Mesenchymal stem cell (in vitro differentiated cells and primary cell): ENCODE measurements at regions not wholly inside any gene's neighbourhood (a gene's known extent, or its start where the extent isn't known, plus 50 kb on each side); places are given as distances from the start of the nearest gene placed in this dataset.

Experiments
- DNase-seq: peaks from one replicate; pipeline ENCODE4 v3.0.0-alpha.2; 2013
- H2AFZ ChIP-seq: one replicate; pipeline ENCODE4 v1.6.1; 2013; ENCODE audit warnings: low read depth, mild to moderate bottlenecking, control low read depth, inconsistent platforms, low read length, moderate library complexity
- H2AK5ac ChIP-seq: 2 replicates; pipeline ENCODE4 v1.6.1; 2013; ENCODE audit warnings: low read length, moderate library complexity, mild to moderate bottlenecking, inconsistent platforms; ENCODE audit not compliant: severe bottlenecking
- H2BK120ac ChIP-seq: one replicate; pipeline ENCODE4 v1.6.1; 2013; ENCODE audit warnings: low read depth, mild to moderate bottlenecking, inconsistent platforms, low read length, moderate library complexity
- H2BK12ac ChIP-seq, 2 experiments: one replicate each; pipeline ENCODE4 v1.6.1; 2013; ENCODE audit warnings: inconsistent platforms in 2 of 2, low read length in 2 of 2, mild to moderate bottlenecking in 2 of 2, moderate library complexity in 2 of 2, control low read depth in 1 of 2
- H2BK15ac ChIP-seq: one replicate; pipeline ENCODE4 v1.6.1; 2013; ENCODE audit warnings: mild to moderate bottlenecking, low read depth, inconsistent platforms; ENCODE audit not compliant: poor library complexity, severe bottlenecking
- H2BK5ac ChIP-seq: 2 replicates; pipeline ENCODE4 v1.6.1; 2013; ENCODE audit warnings: low read depth, mild to moderate bottlenecking, low read length, control low read depth, inconsistent platforms; ENCODE audit not compliant: poor library complexity, severe bottlenecking
- H3K14ac ChIP-seq, 2 experiments: one replicate each; pipeline ENCODE4 v1.6.1; 2013; ENCODE audit warnings: inconsistent platforms in 2 of 2, low read length in 2 of 2, control low read depth in 1 of 2, mild to moderate bottlenecking in 1 of 2, moderate library complexity in 1 of 2
- H3K18ac ChIP-seq, 2 experiments: one replicate each; pipeline ENCODE4 v1.6.1; 2013; ENCODE audit warnings: inconsistent platforms in 2 of 2, low read length in 2 of 2, control low read depth in 1 of 2, low read depth in 1 of 2, mild to moderate bottlenecking in 1 of 2
- H3K23ac ChIP-seq, 2 experiments: one replicate each; pipeline ENCODE4 v1.6.1; 2013; ENCODE audit warnings: inconsistent platforms in 2 of 2, low read length in 2 of 2, mild to moderate bottlenecking in 2 of 2, moderate library complexity in 2 of 2, control low read depth in 1 of 2
- H3K27ac ChIP-seq: 2 replicates; pipeline ENCODE4 v1.5.1; 2013; ENCODE audit warnings: mild to moderate bottlenecking, moderate library complexity, low read length, control low read depth, inconsistent platforms; ENCODE audit not compliant: poor library complexity, severe bottlenecking
- H3K27me3 ChIP-seq, 2 experiments: 2 replicates each; pipeline versions ENCODE4 v1.6.1 to v1.7.0; 2013; ENCODE audit warnings: low read length in 2 of 2, mild to moderate bottlenecking in 2 of 2, moderate library complexity in 2 of 2, control low read depth in 1 of 2, inconsistent platforms in 1 of 2; ENCODE audit not compliant: control insufficient read depth in 1 of 2, insufficient read depth in 1 of 2
- H3K36me3 ChIP-seq, 2 experiments: 2 replicates each; pipeline versions ENCODE4 v1.6.1 to v1.7.0; 2013; ENCODE audit warnings: low read length in 2 of 2, control low read depth in 1 of 2, inconsistent platforms in 1 of 2, low read depth in 1 of 2, mild to moderate bottlenecking in 1 of 2; ENCODE audit not compliant: insufficient read depth in 2 of 2, control insufficient read depth in 1 of 2
- H3K4ac ChIP-seq, 2 experiments: one replicate each; pipeline ENCODE4 v1.6.1; 2013; ENCODE audit warnings: inconsistent platforms in 2 of 2, low read length in 2 of 2, mild to moderate bottlenecking in 2 of 2, moderate library complexity in 2 of 2, control low read depth in 1 of 2, low read depth in 1 of 2
- H3K4me1 ChIP-seq: 2 replicates; pipeline ENCODE4 v1.6.1; 2013; ENCODE audit warnings: low read depth, low read length, control low read depth; ENCODE audit not compliant: control insufficient read depth, insufficient read depth
- H3K4me2 ChIP-seq: 2 replicates; pipeline ENCODE4 v1.6.1; 2013; ENCODE audit warnings: low read length, mild to moderate bottlenecking, inconsistent platforms; ENCODE audit not compliant: poor library complexity, severe bottlenecking
- H3K4me3 ChIP-seq, 2 experiments: 2 replicates each; pipeline versions ENCODE4 v1.5.1 to v1.7.0; 2013; ENCODE audit warnings: low read length in 2 of 2, mild to moderate bottlenecking in 2 of 2, control low read depth in 1 of 2, low read depth in 1 of 2; ENCODE audit not compliant: insufficient read depth in 1 of 2
- H3K79me1 ChIP-seq: replicated peaks from 2 replicates; pipeline ENCODE4 v1.6.1; 2013; ENCODE audit warnings: mild to moderate bottlenecking, control low read depth, low read length, inconsistent platforms; ENCODE audit not compliant: poor library complexity, severe bottlenecking
- H3K9ac ChIP-seq: 2 replicates; pipeline ENCODE4 v1.7.0; 2013; ENCODE audit warnings: mild to moderate bottlenecking, low read length, moderate library complexity
- H3K9me3 ChIP-seq: 2 replicates; pipeline ENCODE4 v1.7.0; 2013; ENCODE audit warnings: mild to moderate bottlenecking, low read length; ENCODE audit not compliant: control insufficient read depth
- H4K8ac ChIP-seq: one replicate; pipeline ENCODE4 v1.6.1; 2013; ENCODE audit warnings: inconsistent platforms, mild to moderate bottlenecking, low read length, moderate library complexity
- H4K91ac ChIP-seq: one replicate; pipeline ENCODE4 v1.6.1; 2013; ENCODE audit warnings: mild to moderate bottlenecking, low read length, inconsistent platforms
- WGBS: methylation state at CpG from one replicate; pipeline ENCODE4 v1.1.7; 2013; ENCODE audit warnings: mixed read lengths; 5-methylcytosine and 5-hydroxymethylcytosine counted together

DNA sequence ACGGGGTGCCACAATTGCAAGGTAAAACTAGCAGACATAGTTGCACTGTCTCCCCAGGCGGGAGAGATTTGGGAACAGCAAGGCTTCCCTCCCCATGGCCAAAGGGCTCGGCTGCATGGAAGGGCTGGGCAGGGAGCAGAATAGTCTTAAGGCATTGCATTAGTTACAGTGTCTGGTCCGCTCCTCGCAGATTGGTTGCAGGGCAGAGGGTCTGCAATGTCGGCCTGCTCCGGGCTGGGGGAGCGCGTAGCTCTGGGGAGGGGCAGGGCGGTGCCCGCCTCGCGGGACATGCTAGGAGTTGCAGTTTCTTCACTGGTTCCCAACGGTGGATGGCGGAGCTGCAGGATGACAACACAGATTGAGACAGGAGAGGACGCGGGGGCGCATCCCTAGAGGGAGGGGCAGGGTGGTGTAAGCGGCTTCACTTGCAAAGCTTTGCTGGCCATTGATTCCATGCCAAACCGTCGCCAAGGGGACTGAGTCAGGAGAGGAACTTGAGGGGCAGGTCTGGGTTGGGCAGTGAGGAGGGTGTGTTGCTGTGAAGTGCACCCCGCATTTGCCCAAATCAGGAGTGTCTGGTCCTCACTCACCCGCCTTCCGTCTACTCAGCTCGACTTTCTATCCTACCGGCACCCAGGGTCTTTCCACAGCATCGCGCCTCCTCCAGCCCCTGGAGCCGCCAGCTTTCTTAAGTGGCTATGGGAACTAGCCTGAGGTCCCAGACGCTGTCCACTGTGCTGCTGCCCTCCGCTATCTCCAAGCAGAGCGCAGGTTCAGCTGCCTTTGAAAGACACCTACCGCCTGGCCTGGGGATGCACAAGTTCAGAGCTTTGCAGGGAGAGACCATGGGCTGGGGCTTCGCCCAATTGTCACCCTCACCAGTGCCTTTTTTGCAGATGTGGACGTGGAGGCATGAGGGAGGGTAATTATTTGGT lies 1748.9 kb downstream of the TP53TG3F start:
- WGBS = 90% methylated on average over 34 of the region's 35 CpGs
- Histone ChIP-seq H4K91ac (no peak overlapping the region), H3K27ac (no peak overlapping the region), H3K4me3 (no peak overlapping the region), H3K4ac (no peak overlapping the region), H2AK5ac (no peak overlapping the region), H2BK15ac (no peak overlapping the region), H2BK5ac (no peak overlapping the region), H3K18ac (no peak overlapping the region), H3K4me2 (no peak overlapping the region), H2BK120ac (no peak overlapping the region), H3K36me3 (no peaks in the 10 kb centered on the region), H3K9ac (no peak overlapping the region), H3K27me3 (no peaks in the 10 kb centered on the region), H3K4me1 (no peaks in the 10 kb centered on the region), H2AFZ (no peak overlapping the region), H3K14ac (no peak overlapping the region), H3K79me1 (no peaks in the 10 kb centered on the region), H3K9me3 (no peaks in the 10 kb centered on the region), H4K8ac (no peak overlapping the region), H2BK12ac (no peak overlapping the region), H3K23ac (no peak overlapping the region)
- DNase-seq = no peak

DNA sequence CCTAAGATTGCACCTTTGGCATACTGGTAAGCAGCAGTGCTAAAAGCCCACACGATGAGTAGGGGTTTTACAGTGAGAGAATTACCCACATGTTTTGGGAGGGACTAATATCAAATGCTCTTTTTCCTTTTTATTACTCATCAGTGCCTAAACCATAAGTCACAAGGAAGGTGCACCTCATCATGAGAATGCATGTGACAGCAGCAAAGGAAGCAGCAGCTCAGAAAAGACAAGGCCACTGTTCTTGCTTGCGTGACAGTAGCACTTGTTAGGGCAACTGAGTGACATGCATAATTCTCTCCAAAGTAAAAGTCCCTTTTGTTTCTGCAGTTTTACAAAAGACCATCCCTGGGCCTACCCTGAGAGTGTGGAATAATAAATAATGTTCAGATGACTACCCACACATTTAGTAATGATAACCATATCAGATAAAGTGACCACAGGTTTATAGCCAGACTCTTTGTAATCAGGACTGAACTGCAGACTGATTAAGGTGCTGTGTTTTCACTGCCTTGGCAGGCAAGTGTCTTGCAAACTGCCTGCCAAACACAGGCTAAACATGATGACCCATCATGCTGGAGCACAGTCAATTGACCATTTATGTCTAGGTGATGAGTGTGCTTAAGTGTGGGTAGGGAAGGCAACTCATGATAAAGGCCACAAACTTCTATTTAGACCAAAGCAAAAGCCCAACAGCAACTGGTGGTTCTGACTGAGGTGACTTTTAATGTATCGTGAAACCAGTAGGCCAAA lies 1751.4 kb downstream of the TP53TG3F start:
- peaks cover 2% of the 10 kb centered on the region for H3K9me3 ChIP-seq
- no peaks in the 10 kb centered on the region for H3K4me1 ChIP-seq
- no peaks in the 10 kb centered on the region for H3K79me1 ChIP-seq
- no peak overlapping the region for H2BK12ac ChIP-seq
- no peak overlapping the region for H3K14ac ChIP-seq
- H2BK15ac ChIP-seq = no peak overlapping the region
- H4K91ac ChIP-seq = no peak overlapping the region
- H3K4me2 ChIP-seq = no peak overlapping the region
- no peak overlapping the region for H3K9ac ChIP-seq
- H2BK120ac ChIP-seq = no peak overlapping the region
- WGBS = 89% methylated on average over 3 of the region's 3 CpGs
- H3K23ac ChIP-seq = no peak overlapping the region
- H3K18ac ChIP-seq = no peak overlapping the region
- no peak overlapping the region for H2AK5ac ChIP-seq
- H2BK5ac ChIP-seq = no peak overlapping the region
- H3K4me3 ChIP-seq = no peak overlapping the region
- no peak overlapping the region for H4K8ac ChIP-seq
- no peak for DNase-seq
- no peak overlapping the region for H3K27ac ChIP-seq
- no peak overlapping the region for H2AFZ ChIP-seq
- no peaks in the 10 kb centered on the region for H3K36me3 ChIP-seq
- H3K4ac ChIP-seq = no peak overlapping the region
- H3K27me3 ChIP-seq = no peaks in the 10 kb centered on the region

DNA sequence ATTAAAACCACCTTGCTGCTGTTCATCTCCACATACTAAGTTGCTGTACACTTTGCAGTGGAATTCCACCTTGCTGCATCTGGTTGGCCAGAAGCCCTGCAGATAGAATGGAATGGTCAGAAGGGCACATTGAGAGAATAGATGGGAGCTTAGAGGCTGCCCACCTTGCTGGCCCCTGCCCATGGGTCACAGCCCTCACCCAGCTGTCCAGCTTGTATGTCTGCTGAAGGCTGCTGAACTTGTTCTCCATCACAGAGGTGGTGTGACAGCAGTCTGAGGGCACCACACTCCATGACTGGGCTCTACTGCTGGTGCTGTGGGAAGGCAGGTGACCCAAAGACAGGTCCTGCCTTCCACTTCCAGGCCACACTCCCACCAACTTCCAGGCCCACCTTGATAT lies 1755.4 kb downstream of the TP53TG3F start:
- no peak overlapping the region for H3K4me3 ChIP-seq
- H3K79me1 ChIP-seq = no peaks in the 10 kb centered on the region
- peaks cover 2% of the 10 kb centered on the region for H3K9me3 ChIP-seq
- no peak overlapping the region for H2BK15ac ChIP-seq
- H3K4me1 ChIP-seq = no peaks in the 10 kb centered on the region
- no peak overlapping the region for H2BK12ac ChIP-seq
- H4K91ac ChIP-seq = no peak overlapping the region
- H3K36me3 ChIP-seq = no peaks in the 10 kb centered on the region
- H3K4me2 ChIP-seq = no peak overlapping the region
- H3K18ac ChIP-seq = no peak overlapping the region
- no peak overlapping the region for H2AFZ ChIP-seq
- no peak overlapping the region for H3K23ac ChIP-seq
- H3K4ac ChIP-seq = no peak overlapping the region
- no peak overlapping the region for H4K8ac ChIP-seq
- no peak overlapping the region for H2BK120ac ChIP-seq
- H2BK5ac ChIP-seq = no peak overlapping the region
- H3K27ac ChIP-seq = no peak overlapping the region
- no peak overlapping the region for H3K9ac ChIP-seq
- no peak for DNase-seq
- H3K27me3 ChIP-seq = no peaks in the 10 kb centered on the region
- no peak overlapping the region for H3K14ac ChIP-seq
- no peak overlapping the region for H2AK5ac ChIP-seq

DNA sequence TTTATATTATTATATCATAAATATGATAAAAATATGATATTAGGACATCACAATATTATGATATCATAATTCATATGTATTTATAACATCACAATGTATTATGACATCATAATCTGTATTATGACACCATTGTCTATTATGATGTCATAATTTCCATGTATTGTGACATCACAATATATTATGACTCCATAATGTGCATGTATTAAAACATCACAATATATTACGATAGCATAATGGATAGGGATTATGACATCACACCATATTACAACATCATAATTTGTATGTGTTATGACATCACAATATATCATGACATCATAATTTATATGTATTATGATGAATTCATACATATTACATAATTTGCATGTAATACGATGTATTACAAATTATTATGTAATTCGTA lies 1755.9 kb downstream of the TP53TG3F start:
- H2BK15ac ChIP-seq = no peak overlapping the region
- H3K36me3 ChIP-seq = no peaks in the 10 kb centered on the region
- H3K9me3 ChIP-seq = peaks cover 2% of the 10 kb centered on the region
- H3K4me1 ChIP-seq = no peaks in the 10 kb centered on the region
- WGBS = 81% methylated on average over 3 of the region's 3 CpGs
- no peak overlapping the region for H2AFZ ChIP-seq
- H3K4me2 ChIP-seq = no peak overlapping the region
- no peak overlapping the region for H4K8ac ChIP-seq
- no peak overlapping the region for H3K4me3 ChIP-seq
- no peak overlapping the region for H3K14ac ChIP-seq
- H3K27ac ChIP-seq = no peak overlapping the region
- no peak overlapping the region for H3K18ac ChIP-seq
- no peak overlapping the region for H2BK120ac ChIP-seq
- DNase-seq = no peak
- H3K27me3 ChIP-seq = no peaks in the 10 kb centered on the region
- H3K9ac ChIP-seq = no peak overlapping the region
- no peak overlapping the region for H2AK5ac ChIP-seq
- H3K23ac ChIP-seq = no peak overlapping the region
- H4K91ac ChIP-seq = no peak overlapping the region
- H2BK5ac ChIP-seq = no peak overlapping the region
- H3K4ac ChIP-seq = no peak overlapping the region
- H2BK12ac ChIP-seq = no peak overlapping the region
- no peaks in the 10 kb centered on the region for H3K79me1 ChIP-seq
